ENCODE measurements at regions not wholly inside any gene's neighbourhood (a gene's known extent, or its start where the extent isn't known, plus 50 kb on each side); places are given as distances from the start of the nearest gene placed in this dataset.
"Not testable (repeated sequence)": the region's sequence is repeated elsewhere in the genome, so short reads cannot be mapped to it uniquely, and the experiment has no call there.

DNA sequence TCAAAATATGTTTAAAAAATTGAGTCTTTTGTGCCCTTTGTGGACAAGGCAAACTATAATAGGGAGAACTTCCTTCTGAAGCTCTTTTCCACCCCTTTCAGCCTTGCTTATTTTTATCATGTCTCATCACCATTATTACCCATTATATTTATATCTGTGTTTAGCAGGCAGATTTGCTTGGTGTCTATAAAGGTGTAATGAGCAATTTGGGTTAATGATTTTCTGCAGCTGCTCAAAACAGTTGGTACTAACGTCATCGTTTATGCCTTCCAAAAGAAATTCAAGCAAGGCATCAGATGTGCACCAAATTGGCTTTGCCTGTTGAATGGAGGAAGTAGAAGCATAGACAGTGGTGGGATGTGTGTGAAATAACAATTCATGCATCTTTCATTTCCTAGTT, 483.7 kb upstream of the SGO1 start:
- no peak for FAIRE-seq
- DNase-seq (ENCODE audit: low spot score in 2 of 2): no peak

DNA sequence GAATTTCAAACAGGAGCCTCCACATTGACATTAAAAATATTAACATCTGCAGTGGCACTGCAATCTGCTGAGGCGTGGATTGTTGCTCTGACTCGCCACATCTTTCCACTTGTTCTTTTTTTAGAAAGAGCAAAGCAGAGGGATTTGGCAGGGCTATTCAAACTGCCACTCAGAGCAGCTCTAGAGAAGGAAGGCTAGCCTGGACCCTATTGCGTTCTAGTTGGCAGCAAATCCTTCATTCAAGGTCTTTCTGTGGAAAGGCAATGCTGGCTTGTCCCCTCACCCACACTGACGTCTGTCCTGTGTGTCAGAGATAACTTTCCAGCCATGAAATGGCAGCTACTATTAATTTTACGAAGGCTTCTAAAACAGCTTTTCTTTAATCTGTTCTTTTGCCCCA, 483.2 kb upstream of the SGO1 start:
- DNase-seq (ENCODE audit: low spot score in 2 of 2) (peak in 1 of 2 donors; percentile 6), FAIRE-seq (no peak)

DNA sequence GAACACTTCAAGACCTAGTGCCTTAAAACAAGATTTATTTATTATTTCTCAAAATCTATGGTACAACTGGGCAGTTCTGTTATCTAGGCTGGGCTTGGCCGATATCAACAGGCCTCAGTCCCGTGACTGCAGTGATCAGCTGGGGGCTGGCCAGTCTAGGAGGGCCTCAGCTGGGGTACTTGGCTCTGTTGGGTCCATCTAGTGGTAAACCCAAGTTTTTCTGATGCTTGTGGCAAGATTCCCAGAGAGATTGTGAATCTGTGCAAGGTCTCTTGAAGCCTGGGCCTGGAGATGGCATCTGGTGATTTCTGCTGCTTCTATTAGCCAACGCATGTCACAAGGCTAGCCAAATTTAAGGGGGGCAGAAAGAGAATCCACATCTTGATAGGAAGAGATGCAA, 482.4 kb upstream of the SGO1 start:
- FAIRE-seq (no peak), DNase-seq (ENCODE audit: low spot score in 2 of 2) (no peak)

DNA sequence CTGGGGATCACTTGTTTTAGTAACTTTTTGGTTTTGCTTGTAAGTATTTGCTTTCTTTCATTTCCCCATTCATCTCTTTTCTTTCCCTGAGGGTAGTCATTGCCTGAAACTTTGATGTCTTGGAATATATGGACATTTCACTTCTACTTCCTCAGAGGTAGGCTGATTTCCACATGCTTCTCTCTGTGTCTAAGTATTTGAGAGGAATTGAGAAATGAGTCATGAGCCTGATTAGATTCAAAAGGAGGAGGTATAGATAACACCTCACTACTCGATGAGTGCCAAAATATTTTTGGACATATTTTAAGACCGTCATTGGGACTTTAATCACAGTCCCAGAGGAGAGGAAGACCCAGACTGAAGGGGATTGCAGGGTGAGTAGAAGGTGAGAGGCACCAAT, 480.1 kb upstream of the SGO1 start:
- FAIRE-seq (no peak), DNase-seq (ENCODE audit: low spot score in 2 of 2) (no peak)

DNA sequence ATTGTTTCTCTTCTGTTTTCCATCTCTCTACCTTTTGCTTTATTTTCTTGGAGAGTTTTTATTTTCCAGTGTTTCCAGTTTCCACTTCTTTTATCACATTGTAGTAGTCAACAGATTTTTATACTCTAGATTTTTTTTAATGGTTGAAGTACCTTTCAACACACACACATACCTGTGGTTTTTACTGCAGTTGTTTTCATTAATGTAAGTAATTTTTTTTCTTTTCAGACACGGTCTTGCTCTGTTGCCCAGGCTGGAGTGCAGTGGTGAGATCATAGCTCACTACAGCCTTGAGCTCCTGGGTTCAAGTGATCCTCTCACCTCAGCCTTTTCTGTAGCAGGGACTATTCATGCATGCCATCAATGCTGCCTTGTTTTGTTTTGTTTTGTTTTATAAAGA, 472.5 kb upstream of the SGO1 start:
- DNase-seq (ENCODE audit: low spot score in 2 of 2) (no peak), FAIRE-seq (no peak)

DNA sequence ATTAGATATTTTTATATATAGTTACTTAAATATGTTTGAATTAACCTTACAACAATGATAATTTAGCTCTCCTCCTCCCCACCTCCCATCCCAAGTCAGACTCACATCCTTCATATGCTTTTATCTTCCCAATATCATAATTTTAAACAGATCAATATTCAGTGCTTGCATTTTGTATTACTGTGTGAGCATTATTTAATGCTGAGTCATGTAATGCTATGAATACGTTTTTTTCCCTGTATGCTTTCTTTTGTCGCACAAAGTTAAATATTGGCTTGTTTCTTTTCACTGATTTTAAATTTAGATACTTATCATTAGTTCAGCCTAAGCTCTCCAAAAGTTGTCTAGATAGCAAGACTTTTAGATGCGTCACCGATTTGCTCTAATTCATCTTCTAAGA, 471.6 kb upstream of the SGO1 start:
- FAIRE-seq (no peak), DNase-seq (ENCODE audit: low spot score in 2 of 2) (no peak)

DNA sequence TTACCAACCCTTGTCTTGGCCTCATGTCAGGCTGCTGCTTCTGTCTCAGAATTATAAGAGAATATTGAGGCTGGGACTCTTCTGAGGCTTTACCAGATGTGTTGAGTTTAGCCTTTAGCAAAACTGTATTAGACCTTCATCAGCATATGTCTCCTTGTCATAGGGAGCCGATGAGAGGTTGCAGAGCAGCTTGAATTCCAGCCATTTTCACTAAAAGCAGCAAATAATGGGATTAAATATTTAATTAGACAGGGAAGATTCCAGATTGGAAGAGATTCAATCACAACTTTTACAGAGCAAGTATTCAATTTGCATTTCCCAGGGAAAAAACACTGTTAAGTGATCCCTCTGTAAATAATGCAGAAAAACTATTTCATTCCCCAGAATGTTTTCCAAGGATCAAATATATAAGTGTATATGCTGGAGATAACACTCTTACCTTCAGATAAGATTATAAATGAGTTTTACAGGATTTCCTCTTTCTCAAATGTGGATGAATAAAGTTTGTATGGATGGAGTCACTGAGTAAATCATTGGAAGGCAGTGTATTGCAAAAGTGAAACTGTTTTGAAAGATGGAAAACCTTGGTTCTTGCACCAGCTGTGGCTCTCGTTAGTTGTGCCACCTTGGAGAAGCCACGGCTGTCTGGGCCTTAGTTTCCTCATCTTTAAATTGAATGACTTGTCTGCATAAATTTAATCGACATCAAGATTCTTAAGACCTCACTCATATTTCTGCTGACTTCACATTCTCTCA, 466.4 kb upstream of the SGO1 start:
- DNase-seq (ENCODE audit: low spot score in 2 of 2): no peak

DNA sequence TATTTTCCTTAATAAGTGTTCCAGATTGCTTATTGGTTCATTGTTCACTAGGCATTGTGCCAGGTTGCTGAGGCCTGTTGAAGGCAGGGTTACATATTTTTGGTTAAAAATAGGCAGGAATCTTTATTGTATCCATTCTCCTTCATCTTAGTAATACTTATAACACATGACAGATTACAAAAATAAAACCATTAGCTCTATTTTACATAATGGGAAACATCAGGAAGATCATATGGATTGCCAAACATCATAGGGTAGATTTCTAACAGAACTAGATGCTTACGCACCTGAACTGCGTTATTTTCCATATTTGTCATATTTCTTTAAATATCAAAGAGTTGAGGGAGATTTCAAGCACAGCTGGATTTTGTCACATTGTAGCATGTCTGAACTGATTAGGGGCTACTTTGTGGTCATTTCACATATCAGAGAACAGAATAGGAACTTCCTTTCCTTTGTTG, 462.9 kb upstream of the SGO1 start:
- no peak for FAIRE-seq
- DNase-seq (ENCODE audit: low spot score in 2 of 2): no peak

More for the DNA sequence above, 466.4 kb upstream of the SGO1 start:
- FAIRE-seq: no peak

DNA sequence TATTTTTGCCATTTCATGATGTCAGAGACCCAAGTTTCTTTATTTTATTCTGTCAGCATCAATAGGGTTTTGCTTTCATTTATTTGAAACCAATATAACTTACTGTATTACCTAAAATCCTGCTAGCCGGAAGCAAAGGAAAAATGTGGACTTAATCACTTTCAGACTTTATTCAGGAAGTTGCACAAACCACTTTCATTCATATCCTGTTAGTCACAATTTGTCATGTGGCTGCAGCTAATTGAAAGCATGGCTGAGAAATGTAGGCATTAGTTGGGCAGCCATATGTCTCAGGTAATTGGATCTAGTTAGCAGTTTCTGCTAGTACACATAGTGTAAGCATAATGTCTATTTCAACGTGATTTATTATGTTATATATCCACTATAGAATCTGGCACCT, 462.3 kb upstream of the SGO1 start:
- FAIRE-seq: no peak
- DNase-seq (ENCODE audit: low spot score in 2 of 2): no peak

DNA sequence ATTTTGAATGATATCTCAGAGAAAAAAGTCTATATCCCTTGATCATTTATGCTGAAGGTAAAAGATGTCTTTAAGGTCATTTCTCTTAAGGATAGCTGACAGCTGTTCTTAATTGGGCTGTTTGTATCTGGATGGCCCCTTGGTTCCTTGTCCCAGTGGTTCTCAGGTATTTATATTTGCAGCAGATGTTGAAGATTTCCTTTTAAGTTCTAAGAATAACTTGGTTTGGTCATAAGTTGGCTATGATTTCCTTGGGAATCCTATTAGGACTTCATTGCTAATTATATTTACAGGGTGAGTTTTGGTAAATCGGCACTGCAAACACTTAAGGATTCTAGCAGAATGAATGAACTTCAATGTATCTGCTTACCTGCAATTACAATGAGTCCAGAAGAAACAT, 460.4 kb upstream of the SGO1 start:
- no peak for FAIRE-seq
- DNase-seq (ENCODE audit: low spot score in 2 of 2): no peak

DNA sequence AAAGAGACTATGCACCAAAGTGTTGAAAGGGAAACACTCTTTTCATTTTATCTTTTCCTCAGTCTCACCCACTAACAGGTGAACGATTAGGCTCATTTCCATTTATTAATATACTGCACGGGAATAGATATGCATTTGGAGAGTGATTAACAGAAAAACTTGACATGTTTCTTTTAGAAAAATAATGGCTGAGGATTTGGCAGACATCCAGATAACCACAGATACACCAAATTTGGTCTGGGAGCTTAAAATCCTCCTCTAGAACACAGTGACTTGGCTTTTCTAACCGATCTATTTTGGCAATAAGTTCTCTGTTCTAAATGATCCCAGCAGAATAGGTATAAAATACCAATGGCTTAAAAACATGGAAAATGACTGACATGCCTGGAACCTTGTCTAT, 459.3 kb upstream of the SGO1 start:
- FAIRE-seq (no peak), DNase-seq (ENCODE audit: low spot score in 2 of 2) (no peak)

DNA sequence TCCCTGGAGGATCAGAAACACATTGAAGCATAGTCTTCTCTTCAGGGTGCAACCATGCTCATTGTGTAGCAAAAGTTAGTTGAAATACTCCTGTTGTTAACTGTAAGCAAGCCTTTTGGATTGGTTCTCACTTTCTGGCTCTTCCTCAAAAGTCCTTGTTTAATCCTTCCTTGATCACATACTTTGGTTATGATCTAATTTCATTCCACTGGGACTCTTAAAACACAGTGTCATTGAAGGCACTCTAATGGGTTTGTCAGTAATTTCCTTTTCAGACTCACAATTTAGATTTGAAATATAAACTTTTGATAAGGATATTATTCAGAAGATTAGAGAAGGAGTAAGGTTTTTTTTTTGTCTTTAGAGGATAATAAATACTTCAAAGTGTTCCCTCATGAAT, 451.7 kb upstream of the SGO1 start:
- DNase-seq (ENCODE audit: low spot score in 2 of 2) (no peak), FAIRE-seq (no peak)

DNA sequence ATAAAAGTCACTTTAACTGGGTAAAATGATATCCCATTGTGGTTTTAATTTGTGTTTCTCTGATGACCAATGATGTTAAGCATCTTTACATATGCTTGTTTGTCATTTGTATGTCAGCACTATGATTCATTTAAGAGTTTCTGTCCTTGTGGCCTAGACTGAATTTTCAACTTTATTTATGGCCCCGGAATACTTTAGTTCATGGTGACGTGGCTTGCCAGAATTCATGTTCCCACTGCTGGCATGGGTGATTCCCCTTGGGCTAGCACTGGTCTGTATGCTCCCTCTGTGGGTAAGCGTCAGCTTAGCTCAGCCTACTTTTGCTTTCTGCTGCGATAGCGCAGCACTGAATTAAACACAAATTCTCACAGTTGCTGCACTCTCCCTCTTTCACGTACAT, 436.3 kb upstream of the SGO1 start:
- FAIRE-seq (no peak), DNase-seq (ENCODE audit: low spot score in 2 of 2) (no peak)

DNA sequence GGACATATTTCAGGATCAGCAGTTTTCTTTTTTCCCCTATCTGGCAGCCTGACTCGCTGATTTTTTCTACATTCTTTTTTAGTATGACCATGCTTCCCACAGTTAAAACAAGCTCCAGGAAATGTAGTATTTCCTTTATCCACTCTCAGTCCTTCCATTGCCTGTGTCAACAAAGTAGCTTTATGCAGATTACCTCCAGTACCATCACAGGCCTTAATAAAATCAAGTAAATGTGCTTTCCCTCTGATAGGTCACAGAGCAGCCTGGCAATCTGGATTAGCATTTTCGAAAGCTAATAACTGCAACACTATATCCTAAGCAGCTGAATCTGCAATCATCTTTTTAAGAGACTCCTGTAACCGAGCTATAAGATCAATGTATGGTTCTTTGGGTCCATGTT, 432.6 kb upstream of the SGO1 start:
- DNase-seq (ENCODE audit: low spot score in 2 of 2); FAIRE-seq: not testable (repeated sequence)

DNA sequence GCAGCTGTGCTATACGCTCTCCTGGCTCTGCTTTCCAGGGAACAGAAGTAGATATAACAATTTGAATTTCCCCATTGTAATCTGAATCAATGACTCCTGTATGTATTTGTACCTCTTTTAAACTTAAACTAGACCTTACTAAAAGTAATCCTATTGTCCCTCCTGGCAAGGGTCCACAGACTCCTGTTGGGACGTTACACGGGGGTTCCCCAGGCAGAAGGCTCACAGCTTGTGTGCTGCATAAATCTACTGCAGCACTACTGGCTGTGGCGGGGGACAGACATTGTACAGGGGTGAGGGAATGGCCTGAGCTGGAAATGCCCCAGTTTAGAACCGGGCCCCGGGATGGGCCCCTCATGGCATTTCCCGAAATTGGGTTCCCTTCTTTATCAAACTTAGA, 432.2 kb upstream of the SGO1 start:
- DNase-seq (ENCODE audit: low spot score in 2 of 2); FAIRE-seq: not testable (repeated sequence)

DNA sequence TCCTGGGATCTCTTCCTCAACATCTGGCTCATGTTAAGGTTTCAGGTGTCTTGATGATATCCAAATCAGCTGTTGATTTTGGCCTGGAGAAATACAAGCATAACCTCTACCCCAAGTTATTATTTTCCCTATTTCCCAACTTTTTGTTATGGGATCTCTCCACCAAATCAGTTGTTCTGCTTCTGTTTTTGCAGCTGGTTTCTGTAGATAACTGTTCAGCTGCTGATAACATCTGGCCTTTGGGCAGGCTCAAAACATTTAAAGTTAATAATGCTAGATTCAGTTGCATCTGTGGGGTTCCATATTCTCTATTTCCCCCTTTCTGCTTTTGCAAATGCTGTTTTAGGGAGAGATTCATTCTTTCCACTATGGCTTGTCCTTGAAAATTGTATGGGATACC, 430.0 kb upstream of the SGO1 start:
- not testable (repeated sequence) for DNase-seq (ENCODE audit: low spot score in 2 of 2); FAIRE-seq

DNA sequence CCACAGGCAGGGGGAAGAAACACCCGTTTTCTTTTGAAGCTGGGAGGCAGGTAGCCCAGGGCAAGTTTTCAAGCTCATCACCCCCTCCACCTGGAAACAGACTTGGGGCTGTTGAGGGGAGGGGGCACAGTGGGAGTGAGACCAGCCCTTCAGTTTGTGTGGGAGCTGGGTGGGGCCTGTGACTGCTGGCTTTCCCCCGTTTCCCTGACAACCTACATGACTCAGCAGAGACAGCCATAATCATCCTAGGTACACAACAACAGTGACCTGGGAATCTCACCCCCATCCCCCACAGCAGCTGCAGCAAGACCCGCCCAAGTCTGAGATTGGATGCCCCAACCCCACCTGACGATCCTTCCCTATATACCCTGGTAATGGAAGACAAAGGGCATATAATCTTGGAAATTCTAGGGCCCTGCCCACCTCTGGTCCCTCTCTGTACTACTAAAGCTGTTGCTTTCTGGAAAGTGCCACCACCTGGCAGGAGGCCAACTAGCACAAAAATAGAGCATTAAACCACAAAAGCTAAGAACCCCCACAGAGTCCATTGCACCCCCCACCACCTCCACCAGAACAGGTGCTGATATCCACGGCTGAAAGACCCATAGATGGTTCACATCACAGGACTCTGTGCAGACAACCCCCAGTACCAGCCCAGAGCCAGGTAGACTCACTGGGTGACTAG, 422.2 kb upstream of the SGO1 start:
- FAIRE-seq (no peak), DNase-seq (ENCODE audit: low spot score in 2 of 2) (no peak)

DNA sequence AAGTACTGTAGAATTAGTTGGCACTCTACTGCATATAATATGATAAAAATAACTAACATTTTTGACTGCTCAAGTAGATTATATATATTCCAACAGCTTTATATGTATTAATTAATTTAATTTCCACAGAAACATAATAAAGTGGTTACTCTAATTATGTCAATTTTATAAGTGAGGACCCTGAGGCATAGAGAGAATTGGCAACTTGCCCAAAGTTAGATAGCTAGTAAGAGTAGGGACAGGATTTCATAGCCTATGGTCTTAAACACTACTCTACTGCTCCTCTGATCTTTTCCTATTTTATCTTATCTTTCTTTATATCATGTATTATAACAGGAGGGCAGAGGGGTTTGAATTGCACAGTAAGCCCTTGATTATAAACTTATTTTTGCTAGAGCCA, 418.7 kb upstream of the SGO1 start:
- DNase-seq (ENCODE audit: low spot score in 2 of 2) (no peak), FAIRE-seq (no peak)

DNA sequence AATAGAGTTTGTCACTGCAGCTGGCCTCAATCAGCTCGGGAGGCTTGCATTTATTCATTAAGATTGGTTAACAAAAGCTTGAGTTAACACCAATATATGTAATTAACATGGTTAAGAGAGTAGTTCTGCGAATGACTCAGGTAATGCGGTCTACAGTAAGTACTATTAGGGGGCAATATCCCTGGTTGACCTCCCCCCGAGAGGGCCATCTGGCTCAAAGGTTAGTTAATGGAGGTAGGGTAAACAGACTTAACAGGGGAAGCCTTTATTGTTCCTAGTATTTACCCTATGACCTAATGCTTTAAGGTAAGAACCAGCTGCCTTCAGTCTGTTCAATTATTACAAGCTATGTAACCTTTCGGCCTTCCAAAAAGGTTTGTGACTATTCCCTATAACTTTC, 403.3 kb upstream of the SGO1 start:
- DNase-seq (ENCODE audit: low spot score in 2 of 2) (no peak), FAIRE-seq (no peak)

DNA sequence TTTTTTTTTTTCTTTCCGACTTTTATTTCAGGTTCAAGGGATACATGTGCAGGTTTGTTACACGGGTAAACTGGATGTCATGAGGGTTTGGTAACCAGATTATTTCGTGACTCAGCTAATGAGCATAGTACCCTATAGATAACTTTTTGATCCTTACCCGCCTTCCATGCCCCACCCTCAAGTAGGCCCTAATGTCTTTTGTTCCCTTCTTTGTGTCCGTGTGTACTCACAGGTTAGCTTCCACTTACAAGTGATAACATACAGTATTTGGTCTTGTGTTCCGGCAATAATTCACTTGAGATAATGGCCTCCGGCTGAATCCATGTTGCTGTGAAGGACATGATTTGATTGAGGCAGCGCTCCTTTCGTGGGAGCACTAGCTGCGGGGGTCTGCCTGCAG, 402.8 kb upstream of the SGO1 start:
- DNase-seq (ENCODE audit: low spot score in 2 of 2): no peak
- FAIRE-seq: no peak

DNA sequence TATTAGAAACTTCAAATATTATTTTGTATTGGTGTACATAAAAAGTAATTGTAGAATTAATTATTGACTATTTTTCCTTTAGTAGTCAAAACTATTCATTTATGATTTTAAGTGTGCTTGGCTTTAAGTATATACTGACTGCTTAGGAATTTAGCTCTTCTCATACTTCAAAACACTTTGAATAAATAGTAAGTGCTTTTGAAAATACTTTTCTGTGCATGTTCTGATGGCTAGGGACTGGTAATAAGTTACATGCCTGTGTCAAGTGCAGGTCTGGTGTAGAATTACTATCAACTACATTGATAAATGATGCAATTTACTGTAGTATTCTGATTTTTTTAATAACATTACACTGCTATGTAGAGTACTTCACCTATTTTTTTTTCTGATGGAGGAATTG, 397.6 kb upstream of the SGO1 start:
- DNase-seq (ENCODE audit: low spot score in 2 of 2) (no peak), FAIRE-seq (no peak)

DNA sequence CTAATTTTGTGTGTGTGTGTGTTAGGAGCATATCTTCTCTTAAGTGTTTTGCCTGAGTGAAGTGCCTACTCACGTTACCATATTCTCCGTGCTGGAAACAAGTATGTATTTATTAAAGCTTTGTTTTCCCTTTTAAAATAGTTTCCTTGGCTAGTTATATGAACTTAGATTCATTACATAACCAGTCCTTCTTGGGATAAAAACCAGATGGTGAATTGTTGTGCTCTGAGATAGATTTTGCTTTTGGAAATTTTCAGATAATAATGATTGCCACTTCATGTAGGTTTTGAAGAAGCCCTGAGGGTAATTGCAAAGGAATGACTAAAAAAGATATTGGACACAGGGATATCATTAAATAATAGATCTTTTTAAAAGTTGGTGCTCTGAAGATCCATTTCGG, 390.2 kb upstream of the SGO1 start:
- no peak for FAIRE-seq
- no peak for DNase-seq (ENCODE audit: low spot score in 2 of 2)

All from frontal cortex (tissue), 3 donors.